ENCODE measurements at regions not wholly inside any gene's neighbourhood (a gene's known extent, or its start where the extent isn't known, plus 50 kb on each side); places are given as distances from the start of the nearest gene placed in this dataset.

DNA sequence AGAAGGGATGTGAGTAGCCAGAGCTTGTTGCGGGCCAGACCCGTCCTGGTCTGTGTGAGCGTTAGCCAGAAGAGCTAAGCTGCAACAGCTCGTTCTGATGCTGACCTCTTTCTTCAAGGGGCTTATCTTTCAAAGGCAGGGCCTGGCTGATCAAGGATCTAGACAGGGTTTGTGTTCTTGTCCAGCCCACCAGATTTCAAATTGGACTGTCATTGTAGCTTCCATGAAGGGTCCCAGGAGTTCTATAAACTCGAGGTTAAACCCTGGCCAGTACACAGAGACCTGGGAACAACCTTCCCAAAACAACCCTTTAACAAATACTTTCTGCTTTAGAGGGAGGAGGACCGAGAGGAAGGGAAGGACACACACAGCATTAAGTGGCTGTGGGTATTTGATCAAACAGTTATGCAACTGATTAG lies 153.0 kb upstream of the TUT7 start:
- no peak for TF ChIP-seq EZH2 (IDR thresholded peaks at IDR 0.05; ENCODE audit: borderline replicate concordance, low read depth, low read length)
- TF ChIP-seq HDGF (IDR thresholded peaks at IDR 0.05), result no peak
- TF ChIP-seq RHOXF2B (CRISPR knock-in tag; conservative IDR thresholded peaks at IDR 0.05), result no peak
- TF ChIP-seq SPI1 (IDR thresholded peaks at IDR 0.05; ENCODE audit: borderline replicate concordance, low read depth, low read length), result no peak
- no peak for TF ChIP-seq ZNF507 (tag; conservative IDR thresholded peaks at IDR 0.05)
- no peak for TF ChIP-seq MAZ (CRISPR knock-in tag; conservative IDR thresholded peaks at IDR 0.05 in 1 of 2, IDR thresholded peaks at IDR 0.05 in 1 of 2)
- TF ChIP-seq E2F4 (CRISPR knock-in tag; IDR thresholded peaks at IDR 0.05; ENCODE audit: low read depth), result no peak

All from K562 (cell line).